WTC11 (cell line): ENCODE measurements at regions not wholly inside any gene's neighbourhood (a gene's known extent, or its start where the extent isn't known, plus 50 kb on each side); places are given as distances from the start of the nearest gene placed in this dataset.

Experiments
- ATAC-seq: fragments of 200-7000 bp; cut with Tn5 transposase; 2 replicates; pipeline ENCODE4 v1.10.0; 2021; ENCODE audit warnings: mild to moderate bottlenecking, moderate library complexity
- CTCF ChIA-PET: fragments of 300-600 bp; sonication (Branson Sonifier 250); formaldehyde crosslinking; loops from one replicate; lab custom pipeline; 2021; ENCODE audit warnings: antibody characterized with exemption; lab: Charles Lee
- POLR2A ChIA-PET: fragments of 350-600 bp; sonication (Branson Sonifier 250); formaldehyde crosslinking; loops from one replicate; lab custom pipeline; 2021; ENCODE audit warnings: antibody characterized with exemption; lab: Charles Lee
- DNase-seq: peaks from one replicate; pipeline ENCODE4 v3.0.0; 2021; ENCODE audit warnings: low spot score
- H3K27ac Mint-ChIP-seq: 2 replicates; pipeline ENCODE4 v1.8.0; 2021; ENCODE audit warnings: mixed read lengths
- H3K27me3 Mint-ChIP-seq: 2 replicates; pipeline ENCODE4 v1.8.0; 2021; ENCODE audit warnings: low read depth, mild to moderate bottlenecking, moderate library complexity, mixed read lengths
- H3K36me3 Mint-ChIP-seq: 2 replicates; pipeline ENCODE4 v1.8.0; 2021; ENCODE audit warnings: mixed read lengths
- H3K4me1 Mint-ChIP-seq: 2 replicates; pipeline ENCODE4 v1.8.0; 2022; ENCODE audit warnings: mixed read lengths
- H3K4me3 Mint-ChIP-seq: 2 replicates; pipeline ENCODE4 v1.8.0; 2021; ENCODE audit warnings: mild to moderate bottlenecking, moderate library complexity, mixed read lengths
- H3K9me3 Mint-ChIP-seq: 2 replicates; pipeline ENCODE4 v1.8.0; 2021; ENCODE audit warnings: mixed read lengths
- ARID4B ChIP-seq: sonication (generic); formaldehyde crosslinking; IDR thresholded peaks from 2 replicates; pipeline ENCODE4 v1.8.0; 2023; ENCODE audit warnings: missing genetic modification reagents, mild to moderate bottlenecking, borderline replicate concordance
- ATF1 ChIP-seq: sonication (generic); formaldehyde crosslinking; IDR thresholded peaks from 2 replicates; pipeline ENCODE4 v1.8.1; 2023; ENCODE audit warnings: mild to moderate bottlenecking, moderate library complexity, missing genetic modification reagents
- CBFB ChIP-seq: sonication (generic); formaldehyde crosslinking; IDR thresholded peaks from 2 replicates; pipeline ENCODE4 v1.8.1; 2022; ENCODE audit warnings: mild to moderate bottlenecking, low read depth, missing genetic modification reagents
- CDX4 ChIP-seq: fragments of 250-450 bp; sonication (Bioruptor Pico); IDR thresholded peaks from 2 replicates; pipeline ENCODE4 v1.9.0; 2021; ENCODE audit warnings: moderate library complexity, mild to moderate bottlenecking, inconsistent platforms, borderline replicate concordance
- CREM ChIP-seq: sonication (generic); formaldehyde crosslinking; IDR thresholded peaks from 2 replicates; pipeline ENCODE4 v1.8.1; 2022; ENCODE audit warnings: mild to moderate bottlenecking, missing genetic modification reagents, moderate library complexity
- E2F4 ChIP-seq: sonication (generic); formaldehyde crosslinking; IDR thresholded peaks from 2 replicates; pipeline ENCODE4 v1.8.1; 2022; ENCODE audit warnings: low read depth, mild to moderate bottlenecking, moderate library complexity, missing genetic modification reagents, borderline replicate concordance
- ELF4 ChIP-seq: sonication (generic); formaldehyde crosslinking; IDR thresholded peaks from 2 replicates; pipeline ENCODE4 v1.8.1; 2022; ENCODE audit warnings: low read depth, mild to moderate bottlenecking, moderate library complexity, missing genetic modification reagents
- FOXP4 ChIP-seq: sonication (generic); formaldehyde crosslinking; IDR thresholded peaks from 2 replicates; pipeline ENCODE4 v1.8.0; 2022; ENCODE audit warnings: mild to moderate bottlenecking, missing genetic modification reagents
- GABPB1 ChIP-seq: sonication (generic); formaldehyde crosslinking; IDR thresholded peaks from 2 replicates; pipeline ENCODE4 v1.8.1; 2023; ENCODE audit warnings: mild to moderate bottlenecking, missing genetic modification reagents
- HMGA2 ChIP-seq: fragments of 250-450 bp; sonication (Bioruptor Pico); IDR thresholded peaks from 2 replicates; pipeline ENCODE4 v1.4.0; 2021; ENCODE audit warnings: mild to moderate bottlenecking, moderate library complexity
- IRF2 ChIP-seq: sonication (generic); formaldehyde crosslinking; IDR thresholded peaks from 2 replicates; pipeline ENCODE4 v1.8.0; 2022; ENCODE audit warnings: low read depth, missing genetic modification reagents, borderline replicate concordance
- KAT7 ChIP-seq: sonication (generic); formaldehyde crosslinking; IDR thresholded peaks from 2 replicates; pipeline ENCODE4 v1.8.1; 2023; ENCODE audit warnings: missing genetic modification reagents, mild to moderate bottlenecking, borderline replicate concordance
- NFATC4 ChIP-seq: fragments of 250-450 bp; sonication (Bioruptor Pico); IDR thresholded peaks from 2 replicates; pipeline ENCODE4 v1.9.0; 2021; ENCODE audit warnings: mild to moderate bottlenecking
- NFYB ChIP-seq: sonication (generic); formaldehyde crosslinking; conservative IDR thresholded peaks from 2 replicates; pipeline ENCODE4 v1.8.0; 2022; ENCODE audit warnings: low read depth, missing genetic modification reagents
- NR3C1 ChIP-seq: sonication (generic); formaldehyde crosslinking; conservative IDR thresholded peaks from 2 replicates; pipeline ENCODE4 v1.8.1; 2023; ENCODE audit warnings: low read depth, mild to moderate bottlenecking, missing genetic modification reagents
- RELA ChIP-seq: sonication (generic); formaldehyde crosslinking; IDR thresholded peaks from 2 replicates; pipeline ENCODE4 v1.8.1; 2022; ENCODE audit warnings: missing genetic modification reagents, mild to moderate bottlenecking, borderline replicate concordance
- SMAD3 ChIP-seq: sonication (generic); formaldehyde crosslinking; IDR thresholded peaks from 2 replicates; pipeline ENCODE4 v1.8.0; 2022; ENCODE audit warnings: missing genetic modification reagents, mild to moderate bottlenecking, borderline replicate concordance
- SMAD4 ChIP-seq: sonication (generic); formaldehyde crosslinking; IDR thresholded peaks from 2 replicates; pipeline ENCODE4 v1.8.0; 2022; ENCODE audit warnings: mild to moderate bottlenecking, missing genetic modification reagents
- TEAD4 ChIP-seq: sonication (generic); formaldehyde crosslinking; IDR thresholded peaks from 2 replicates; pipeline ENCODE4 v1.8.0; 2022; ENCODE audit warnings: mild to moderate bottlenecking, missing genetic modification reagents
- USF1 ChIP-seq: sonication (generic); formaldehyde crosslinking; IDR thresholded peaks from 2 replicates; pipeline ENCODE4 v1.8.0; 2022; ENCODE audit warnings: mild to moderate bottlenecking, missing genetic modification reagents
- ZNF138 ChIP-seq: sonication (generic); formaldehyde crosslinking; conservative IDR thresholded peaks from 2 replicates; pipeline ENCODE4 v1.8.1; 2022; ENCODE audit warnings: mild to moderate bottlenecking, moderate library complexity, missing genetic modification reagents
- ZNF396 ChIP-seq: fragments of 250-450 bp; sonication (Bioruptor Pico); IDR thresholded peaks from 2 replicates; pipeline ENCODE4 v1.8.0; 2021; ENCODE audit warnings: mild to moderate bottlenecking, moderate library complexity, borderline replicate concordance
- ZNF423 ChIP-seq: fragments of 250-450 bp; sonication (Bioruptor Pico); IDR thresholded peaks from 2 replicates; pipeline ENCODE4 v2.1.2; 2022; ENCODE audit warnings: mild to moderate bottlenecking, moderate library complexity
- ZNF512 ChIP-seq: sonication (generic); formaldehyde crosslinking; IDR thresholded peaks from 2 replicates; pipeline ENCODE4 v1.8.1; 2022; ENCODE audit warnings: missing genetic modification reagents, borderline replicate concordance

- DNase-seq = no peak
- POLR2A ChIA-PET = no interaction called here
- Mint-ChIP-seq H3K4me1 (no peaks in the 10 kb centered on the region), H3K9me3 (no peaks in the 10 kb centered on the region), H3K4me3 (no peak overlapping the region), H3K36me3 (no peaks in the 10 kb centered on the region), H3K27ac (no peak overlapping the region), H3K27me3 (no peaks in the 10 kb centered on the region)
- ATAC-seq = no peak
- CTCF ChIA-PET = interaction anchor here (0.5 kb wide), 1 partner anchor 567 kb away, joined by 4 read pairs; no protein-coding TSS in a partner anchor
- no peak for TF ChIP-seq USF1
- no peak for TF ChIP-seq SMAD4 (CRISPR knock-in tag)
- no peak for TF ChIP-seq GABPB1 (CRISPR knock-in tag)
- no peak for TF ChIP-seq NFYB
- no peak for TF ChIP-seq HMGA2
- no peak for TF ChIP-seq ZNF396 (CRISPR knock-in tag)
- no peak for TF ChIP-seq NR3C1 (CRISPR knock-in tag)
- TF ChIP-seq ELF4 (CRISPR knock-in tag) = no peak
- TF ChIP-seq CBFB (CRISPR knock-in tag) = no peak
- TF ChIP-seq NFATC4 = no peak
- TF ChIP-seq CREM = no peak
- TF ChIP-seq CDX4 (CRISPR knock-in tag) = no peak
- TF ChIP-seq IRF2 (CRISPR knock-in tag) = no peak
- TF ChIP-seq ZNF423 (CRISPR knock-in tag) = no peak
- no peak for TF ChIP-seq E2F4
- TF ChIP-seq KAT7 = no peak
Observed at GRCh38 chr5:39560726-39561125, 135.9 kb upstream of the DAB2 start.

GRCh38 chr5:39559923-39560322 lies 135.1 kb upstream of the DAB2 start:
- no peaks in the 10 kb centered on the region for H3K9me3 Mint-ChIP-seq
- H3K36me3 Mint-ChIP-seq = no peaks in the 10 kb centered on the region
- POLR2A ChIA-PET = no interaction called here
- no peak overlapping the region for H3K4me3 Mint-ChIP-seq
- ATAC-seq (no peak), DNase-seq (no peak)
- H3K27me3 Mint-ChIP-seq = no peaks in the 10 kb centered on the region
- no peaks in the 10 kb centered on the region for H3K4me1 Mint-ChIP-seq
- CTCF ChIA-PET = no interaction called here
- no peak for TF ChIP-seq ZNF138
- H3K27ac Mint-ChIP-seq = no peak overlapping the region

- DNase-seq = no peak
- ATAC-seq = no peak
- Mint-ChIP-seq H3K9me3 (no peaks in the 10 kb centered on the region), H3K4me1 (no peaks in the 10 kb centered on the region), H3K4me3 (no peak overlapping the region), H3K36me3 (no peaks in the 10 kb centered on the region), H3K27me3 (no peaks in the 10 kb centered on the region), H3K27ac (no peak overlapping the region)
- ChIA-PET POLR2A (no interaction called here), CTCF (no interaction called here)
- no peak for TF ChIP-seq ZNF396 (CRISPR knock-in tag)
- no peak for TF ChIP-seq IRF2 (CRISPR knock-in tag)
- TF ChIP-seq ARID4B (CRISPR knock-in tag) = no peak
- no peak for TF ChIP-seq FOXP4
- no peak for TF ChIP-seq RELA (CRISPR knock-in tag)
- TF ChIP-seq ZNF512 (CRISPR knock-in tag) = no peak
- no peak for TF ChIP-seq TEAD4 (CRISPR knock-in tag)
- TF ChIP-seq ATF1 (CRISPR knock-in tag) = no peak
- no peak for TF ChIP-seq NR3C1 (CRISPR knock-in tag)
- no peak for TF ChIP-seq SMAD3 (CRISPR knock-in tag)
Observed at GRCh38 chr5:39558541-39558940, 133.8 kb upstream of the DAB2 start.
